AG10803 (cell line): ENCODE measurements at regions not wholly inside any gene's neighbourhood (a gene's known extent, or its start where the extent isn't known, plus 50 kb on each side); places are given as distances from the start of the nearest gene placed in this dataset.

ENCODE experiments used
- DNase-seq: peaks from one replicate; pipeline ENCODE4 v3.0.0; 2010; ENCODE audit warnings: low read depth
- H3K4me3 ChIP-seq: 2 replicates; pipeline ENCODE4 v1.5.1; 2011; ENCODE audit warnings: mild to moderate bottlenecking, low read length, control low read depth
- TF ChIP-seq, protein P1 (sequence below): conservative IDR thresholded peaks from 2 replicates; pipeline ENCODE4 v1.5.1; 2011; ENCODE audit warnings: mild to moderate bottlenecking, low read length, control low read depth, inconsistent platforms

DNA sequence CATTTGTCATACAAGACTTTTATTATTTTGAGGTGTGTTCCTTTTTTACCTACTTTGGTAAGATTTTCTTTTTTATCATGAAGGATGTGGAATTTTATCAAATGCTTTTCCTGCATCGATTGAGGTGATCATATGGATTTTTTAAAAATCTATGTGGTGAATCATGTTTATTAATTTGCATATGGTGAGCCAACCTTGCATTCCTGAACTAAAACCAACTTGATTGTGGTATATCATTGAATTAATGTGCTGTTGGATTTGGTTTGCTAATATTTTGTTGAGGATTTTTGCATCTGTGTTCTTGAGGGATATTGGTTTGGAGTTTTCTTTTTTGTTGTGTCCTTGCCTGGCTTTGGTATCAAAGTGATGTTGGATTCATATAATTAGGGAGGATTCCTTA lies 848.1 kb upstream of the EYS start:
- DNase-seq = no peak
- TF ChIP-seq, protein P1, sequence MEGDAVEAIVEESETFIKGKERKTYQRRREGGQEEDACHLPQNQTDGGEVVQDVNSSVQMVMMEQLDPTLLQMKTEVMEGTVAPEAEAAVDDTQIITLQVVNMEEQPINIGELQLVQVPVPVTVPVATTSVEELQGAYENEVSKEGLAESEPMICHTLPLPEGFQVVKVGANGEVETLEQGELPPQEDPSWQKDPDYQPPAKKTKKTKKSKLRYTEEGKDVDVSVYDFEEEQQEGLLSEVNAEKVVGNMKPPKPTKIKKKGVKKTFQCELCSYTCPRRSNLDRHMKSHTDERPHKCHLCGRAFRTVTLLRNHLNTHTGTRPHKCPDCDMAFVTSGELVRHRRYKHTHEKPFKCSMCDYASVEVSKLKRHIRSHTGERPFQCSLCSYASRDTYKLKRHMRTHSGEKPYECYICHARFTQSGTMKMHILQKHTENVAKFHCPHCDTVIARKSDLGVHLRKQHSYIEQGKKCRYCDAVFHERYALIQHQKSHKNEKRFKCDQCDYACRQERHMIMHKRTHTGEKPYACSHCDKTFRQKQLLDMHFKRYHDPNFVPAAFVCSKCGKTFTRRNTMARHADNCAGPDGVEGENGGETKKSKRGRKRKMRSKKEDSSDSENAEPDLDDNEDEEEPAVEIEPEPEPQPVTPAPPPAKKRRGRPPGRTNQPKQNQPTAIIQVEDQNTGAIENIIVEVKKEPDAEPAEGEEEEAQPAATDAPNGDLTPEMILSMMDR = no peak

GRCh38 chr6:66553441-66553840 lies 846.4 kb upstream of the EYS start:
- TF ChIP-seq, protein P1 = no peak

More for the DNA sequence above, 848.1 kb upstream of the EYS start:
- H3K4me3 ChIP-seq = no peak overlapping the region

GRCh38 chr6:66538551-66539135 lies 831.6 kb upstream of the EYS start:
- TF ChIP-seq, protein P1 = no peak
- no peak overlapping the region for H3K4me3 ChIP-seq
- no peak for DNase-seq

More at GRCh38 chr6:66553441-66553840, 846.4 kb upstream of the EYS start:
- DNase-seq = no peak
- H3K4me3 ChIP-seq = no peak overlapping the region

- TF ChIP-seq, protein P1 = no peak
- DNase-seq = no peak
- H3K4me3 ChIP-seq = no peak overlapping the region
Measured at GRCh38 chr6:66533921-66534404, 826.9 kb upstream of the EYS start.

DNA sequence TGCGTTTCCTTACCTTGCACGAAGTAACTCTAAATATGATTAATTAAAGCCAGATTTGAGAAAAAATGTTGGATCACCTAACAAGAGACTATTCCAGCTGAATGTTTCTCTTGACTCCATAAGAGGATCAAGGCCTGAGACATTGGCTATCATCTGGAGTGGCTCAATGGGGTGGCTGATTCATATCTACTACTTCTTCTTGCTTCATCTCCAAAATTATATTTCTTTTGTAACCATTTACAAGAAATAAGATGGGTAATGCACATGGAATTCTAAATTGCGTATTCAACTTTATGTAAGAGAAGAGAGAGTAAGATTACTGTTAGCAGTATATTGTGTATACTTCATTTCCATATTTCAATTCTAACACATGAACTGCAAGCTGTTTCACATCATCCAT lies 819.0 kb upstream of the EYS start:
- no peak overlapping the region for H3K4me3 ChIP-seq
- TF ChIP-seq, protein P1 = no peak
- DNase-seq = no peak

- DNase-seq = no peak
- H3K4me3 ChIP-seq = no peak overlapping the region
- TF ChIP-seq, protein P1 = no peak
Measured at GRCh38 chr6:66522864-66523263, 815.8 kb upstream of the EYS start.

DNA sequence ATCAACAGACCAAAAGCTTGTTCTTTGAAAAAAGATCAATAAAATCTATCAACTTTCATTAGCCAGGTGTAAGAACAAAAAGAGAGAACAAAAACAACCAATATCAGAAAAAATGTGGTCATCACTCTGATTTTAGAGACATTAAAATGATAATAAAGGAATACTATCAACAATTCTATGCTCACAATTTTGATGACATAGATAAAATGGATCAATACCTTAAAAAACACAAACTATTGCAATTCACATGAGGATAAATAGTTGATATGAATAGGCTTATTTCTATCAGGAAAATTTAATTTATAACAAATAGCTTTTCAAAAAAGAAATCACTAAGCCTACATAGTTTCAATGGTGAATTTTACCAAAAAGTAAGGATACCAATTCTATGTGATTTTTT lies 809.4 kb upstream of the EYS start:
- H3K4me3 ChIP-seq = no peak overlapping the region
- no peak for DNase-seq
- TF ChIP-seq, protein P1 = no peak
